K562 (cell line): ENCODE measurements at regions not wholly inside any gene's neighbourhood (a gene's known extent, or its start where the extent isn't known, plus 50 kb on each side); places are given as distances from the start of the nearest gene placed in this dataset.
A peak's percentile ranks its signal among the peaks of the same experiment; 100 is the strongest.

Experiments
- ATF7 ChIP-seq: fragments of 450-650 bp; IDR thresholded peaks from 2 replicates; pipeline ENCODE4 v1.7.1; 2014; ENCODE audit warnings: mild to moderate bottlenecking, moderate library complexity
- CBFA2T2 ChIP-seq: fragments of 450-650 bp; conservative IDR thresholded peaks from 2 replicates; pipeline ENCODE4 v1.6.1; 2017; ENCODE audit warnings: mild to moderate bottlenecking
- CBX1 ChIP-seq: sonication (generic); IDR thresholded peaks from 2 replicates; pipeline ENCODE4 v1.6.1; 2016; ENCODE audit warnings: antibody characterized with exemption, low read depth, mild to moderate bottlenecking
- CCNT2 ChIP-seq: IDR thresholded peaks from 2 replicates; pipeline ENCODE4 v1.6.1; 2011; ENCODE audit warnings: borderline replicate concordance, low read depth, mild to moderate bottlenecking, moderate library complexity, mixed read lengths, low read length; ENCODE audit not compliant: insufficient read length; ENCODE audit errors: extremely low read depth
- CHD4 ChIP-seq: fragments of 200-600 bp; sonication (generic); IDR thresholded peaks from 3 replicates; pipeline ENCODE4 v1.6.1; 2012; ENCODE audit warnings: low read depth, mild to moderate bottlenecking, mixed read lengths, low read length, inconsistent platforms; ENCODE audit not compliant: insufficient read depth, insufficient replicate concordance, poor library complexity, severe bottlenecking
- ELF4 ChIP-seq: fragments of 450-650 bp; formaldehyde crosslinking; IDR thresholded peaks from 2 replicates; pipeline ENCODE4 v1.4.0; 2022; ENCODE audit warnings: missing genetic modification characterization
- EWSR1 ChIP-seq: fragments of 450-650 bp; IDR thresholded peaks from 2 replicates; pipeline ENCODE4 v1.6.1; 2018; ENCODE audit warnings: borderline replicate concordance, mild to moderate bottlenecking, low read depth, moderate library complexity; ENCODE audit not compliant: partially characterized antibody
- MBD1 ChIP-seq: fragments of 250-450 bp; sonication (Bioruptor Pico); IDR thresholded peaks from 2 replicates; pipeline ENCODE4 v1.8.0; 2022; ENCODE audit warnings: inconsistent platforms
- MTA3 ChIP-seq: fragments of 450-650 bp; formaldehyde crosslinking; IDR thresholded peaks from 2 replicates; pipeline ENCODE4 v1.6.1; 2017; ENCODE audit warnings: mild to moderate bottlenecking, borderline replicate concordance
- RBM22 ChIP-seq: fragments of 200-400 bp; formaldehyde crosslinking; IDR thresholded peaks from 2 replicates; pipeline ENCODE4 v1.6.1; 2018; ENCODE audit warnings: low read length, low read depth; ENCODE audit not compliant: poor library complexity, severe bottlenecking
- RREB1 ChIP-seq: fragments of 250-450 bp; sonication (Bioruptor Pico); IDR thresholded peaks from 2 replicates; pipeline ENCODE4 v1.4.0; 2020
- SIX5 ChIP-seq, 2 experiments: IDR thresholded peaks; 2 replicates each; pipeline ENCODE4 v1.6.1; 2011; ENCODE audit warnings: low read length in 2 of 2, borderline replicate concordance in 1 of 2, low read depth in 1 of 2, mild to moderate bottlenecking in 1 of 2, moderate library complexity in 1 of 2; ENCODE audit not compliant: insufficient read depth in 1 of 2
- SMAD3 ChIP-seq: fragments of 450-650 bp; formaldehyde crosslinking; conservative IDR thresholded peaks from 2 replicates; pipeline ENCODE4 v1.4.0; 2020; ENCODE audit warnings: mild to moderate bottlenecking
- STAG1 ChIP-seq: sonication (generic); formaldehyde crosslinking; IDR thresholded peaks from 2 replicates; pipeline ENCODE4 v1.5.0; 2020; ENCODE audit warnings: missing genetic modification reagents, borderline replicate concordance
- ZNF398 ChIP-seq: fragments of 250-450 bp; sonication (Bioruptor Pico); IDR thresholded peaks from 2 replicates; pipeline ENCODE4 v1.8.0; 2021; ENCODE audit warnings: moderate library complexity, mild to moderate bottlenecking, inconsistent platforms
- TF ChIP-seq, protein P1 (sequence below): fragments of 250-450 bp; sonication (Bioruptor Pico); IDR thresholded peaks from 2 replicates; pipeline ENCODE4 v1.5.0; 2021

- peak; percentile 30 for TF ChIP-seq CHD4
- TF ChIP-seq, protein P1, sequence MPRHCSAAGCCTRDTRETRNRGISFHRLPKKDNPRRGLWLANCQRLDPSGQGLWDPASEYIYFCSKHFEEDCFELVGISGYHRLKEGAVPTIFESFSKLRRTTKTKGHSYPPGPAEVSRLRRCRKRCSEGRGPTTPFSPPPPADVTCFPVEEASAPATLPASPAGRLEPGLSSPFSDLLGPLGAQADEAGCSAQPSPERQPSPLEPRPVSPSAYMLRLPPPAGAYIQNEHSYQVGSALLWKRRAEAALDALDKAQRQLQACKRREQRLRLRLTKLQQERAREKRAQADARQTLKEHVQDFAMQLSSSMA (CRISPR knock-in tag), result peak; percentile 93
- TF ChIP-seq ELF4 (CRISPR knock-in tag), result peak; percentile 90
- peak; percentile 80 for TF ChIP-seq SMAD3
- peak; percentile 91 for TF ChIP-seq CCNT2
- TF ChIP-seq CBFA2T2, result peak; percentile 27; the same call in 1 of the 2 replicates
- no peak for TF ChIP-seq EWSR1
- no peak for TF ChIP-seq ZNF398 (CRISPR knock-in tag)
- TF ChIP-seq CBX1, result peak; percentile 99
- TF ChIP-seq RREB1 (CRISPR knock-in tag), result 0 out of 2 replicates have a peak, but pooled peaks have one; percentile 42
- peak; percentile 99 for TF ChIP-seq MTA3
- no peak for TF ChIP-seq MBD1
- TF ChIP-seq RBM22, result peak; percentile 99
- TF ChIP-seq SIX5 (IDR thresholded peaks at IDR 0.05; ENCODE audit: borderline replicate concordance in 1 of 2, insufficient read depth in 1 of 2, low read depth in 1 of 2, low read length in 2 of 2), result no peak
- peak; percentile 58 for TF ChIP-seq STAG1 (CRISPR knock-in tag)
- TF ChIP-seq ATF7, result peak; percentile 100
Measured at GRCh38 chr6:26204332-26205160, 117.3 kb downstream of the HFE start (continued).
